NB4 (cell line): ENCODE measurements at regions not wholly inside any gene's neighbourhood (a gene's known extent, or its start where the extent isn't known, plus 50 kb on each side); places are given as distances from the start of the nearest gene placed in this dataset.

ENCODE experiments used
- CTCF ChIP-seq: IDR thresholded peaks from one replicate; pipeline ENCODE4 v1.5.1; 2012; ENCODE audit warnings: low read depth, low read length
- MYC ChIP-seq: IDR thresholded peaks from 2 replicates; pipeline ENCODE4 v1.6.1; 2011; ENCODE audit warnings: low read depth, low read length

GRCh38 chr2:21195326-21195725 lies 71.6 kb downstream of the TDRD15 start:
- TF ChIP-seq CTCF: no peak
- TF ChIP-seq MYC: no peak
